ENCODE measurements at regions not wholly inside any gene's neighbourhood (a gene's known extent, or its start where the extent isn't known, plus 50 kb on each side); places are given as distances from the start of the nearest gene placed in this dataset.

- H3K27ac ChIP-seq: no peak overlapping the region
- H3K27me3 ChIP-seq: no peaks in the 10 kb centered on the region
- H3K4me1 ChIP-seq: no peaks in the 10 kb centered on the region
- no peaks in the 10 kb centered on the region for H3K9me3 ChIP-seq
- no peak for DNase-seq
- H3K4me3 ChIP-seq: no peak overlapping the region
- H3K36me3 ChIP-seq: no peaks in the 10 kb centered on the region
- TF ChIP-seq POLR2A (IDR thresholded peaks at IDR 0.05): no peak
- no peak for TF ChIP-seq CTCF (IDR thresholded peaks at IDR 0.05)
Observed at GRCh38 chrX:113974881-113975280, 609.0 kb upstream of the HTR2C start.

GRCh38 chrX:113973706-113974105 is 610.2 kb upstream of the HTR2C start:
- H3K27me3 ChIP-seq: no peaks in the 10 kb centered on the region
- H3K36me3 ChIP-seq: no peaks in the 10 kb centered on the region
- DNase-seq: no peak
- no peak for TF ChIP-seq POLR2A (IDR thresholded peaks at IDR 0.05)
- no peak for TF ChIP-seq CTCF (IDR thresholded peaks at IDR 0.05)
- H3K9me3 ChIP-seq: no peaks in the 10 kb centered on the region
- H3K4me1 ChIP-seq: no peaks in the 10 kb centered on the region
- no peak overlapping the region for H3K4me3 ChIP-seq
- no peak overlapping the region for H3K27ac ChIP-seq

- Histone ChIP-seq H3K27ac (no peak overlapping the region), H3K4me1 (no peaks in the 10 kb centered on the region), H3K4me3 (no peak overlapping the region), H3K9me3 (no peaks in the 10 kb centered on the region), H3K36me3 (no peaks in the 10 kb centered on the region), H3K27me3 (no peaks in the 10 kb centered on the region)
- no peak for DNase-seq
- TF ChIP-seq POLR2A (IDR thresholded peaks at IDR 0.05) (no peak), CTCF (IDR thresholded peaks at IDR 0.05) (no peak)
Observed at GRCh38 chrX:113966791-113967190, 617.1 kb upstream of the HTR2C start.

GRCh38 chrX:113962343-113962742 is 621.5 kb upstream of the HTR2C start:
- DNase-seq: no peak
- no peaks in the 10 kb centered on the region for H3K27me3 ChIP-seq
- H3K9me3 ChIP-seq: no peaks in the 10 kb centered on the region
- H3K27ac ChIP-seq: no peak overlapping the region
- no peaks in the 10 kb centered on the region for H3K36me3 ChIP-seq
- no peak for TF ChIP-seq CTCF (IDR thresholded peaks at IDR 0.05)
- no peak for TF ChIP-seq POLR2A (IDR thresholded peaks at IDR 0.05)
- no peak overlapping the region for H3K4me3 ChIP-seq
- no peaks in the 10 kb centered on the region for H3K4me1 ChIP-seq

GRCh38 chrX:113959912-113960626 is 623.8 kb upstream of the HTR2C start:
- no peak for DNase-seq
- H3K27me3 ChIP-seq: no peaks in the 10 kb centered on the region
- no peaks in the 10 kb centered on the region for H3K9me3 ChIP-seq
- H3K4me3 ChIP-seq: no peak overlapping the region
- TF ChIP-seq CTCF (IDR thresholded peaks at IDR 0.05): no peak
- TF ChIP-seq POLR2A (IDR thresholded peaks at IDR 0.05): no peak
- no peak overlapping the region for H3K27ac ChIP-seq
- no peaks in the 10 kb centered on the region for H3K36me3 ChIP-seq
- no peaks in the 10 kb centered on the region for H3K4me1 ChIP-seq

- Histone ChIP-seq H3K4me1 (no peaks in the 10 kb centered on the region), H3K36me3 (no peaks in the 10 kb centered on the region), H3K9me3 (no peaks in the 10 kb centered on the region), H3K27me3 (no peaks in the 10 kb centered on the region), H3K4me3 (no peak overlapping the region), H3K27ac (no peak overlapping the region)
- no peak for TF ChIP-seq CTCF (IDR thresholded peaks at IDR 0.05)
- no peak for TF ChIP-seq POLR2A (IDR thresholded peaks at IDR 0.05)
- DNase-seq: no peak
Observed at GRCh38 chrX:113956936-113957335, 627.0 kb upstream of the HTR2C start.
